OCI-LY1 (cell line): ENCODE measurements at regions not wholly inside any gene's neighbourhood (a gene's known extent, or its start where the extent isn't known, plus 50 kb on each side); places are given as distances from the start of the nearest gene placed in this dataset.

ENCODE experiments used
- EZH2 ChIP-seq: fragments of 200-600 bp; sonication (generic), shearing (Covaris generic); IDR thresholded peaks from 2 replicates; pipeline ENCODE4 v1.8.0; 2017; ENCODE audit warnings: borderline replicate concordance, mixed run types, mild to moderate bottlenecking, antibody characterized with exemption, low read length, moderate library complexity, mixed read lengths
- TF ChIP-seq, protein P1 (sequence below): fragments of 200-600 bp; sonication (generic), shearing (Covaris generic); IDR thresholded peaks from 2 replicates; pipeline ENCODE4 v1.5.1; 2017; ENCODE audit warnings: mild to moderate bottlenecking, antibody characterized with exemption, low read length, moderate library complexity, mixed read lengths

GRCh38 chr3:40999682-41000081 lies 199.6 kb upstream of the CTNNB1 start:
- TF ChIP-seq, protein P1, sequence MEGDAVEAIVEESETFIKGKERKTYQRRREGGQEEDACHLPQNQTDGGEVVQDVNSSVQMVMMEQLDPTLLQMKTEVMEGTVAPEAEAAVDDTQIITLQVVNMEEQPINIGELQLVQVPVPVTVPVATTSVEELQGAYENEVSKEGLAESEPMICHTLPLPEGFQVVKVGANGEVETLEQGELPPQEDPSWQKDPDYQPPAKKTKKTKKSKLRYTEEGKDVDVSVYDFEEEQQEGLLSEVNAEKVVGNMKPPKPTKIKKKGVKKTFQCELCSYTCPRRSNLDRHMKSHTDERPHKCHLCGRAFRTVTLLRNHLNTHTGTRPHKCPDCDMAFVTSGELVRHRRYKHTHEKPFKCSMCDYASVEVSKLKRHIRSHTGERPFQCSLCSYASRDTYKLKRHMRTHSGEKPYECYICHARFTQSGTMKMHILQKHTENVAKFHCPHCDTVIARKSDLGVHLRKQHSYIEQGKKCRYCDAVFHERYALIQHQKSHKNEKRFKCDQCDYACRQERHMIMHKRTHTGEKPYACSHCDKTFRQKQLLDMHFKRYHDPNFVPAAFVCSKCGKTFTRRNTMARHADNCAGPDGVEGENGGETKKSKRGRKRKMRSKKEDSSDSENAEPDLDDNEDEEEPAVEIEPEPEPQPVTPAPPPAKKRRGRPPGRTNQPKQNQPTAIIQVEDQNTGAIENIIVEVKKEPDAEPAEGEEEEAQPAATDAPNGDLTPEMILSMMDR: no peak
- TF ChIP-seq EZH2: no peak
